Left ventricle myocardium inferior (tissue), 1 donor: ENCODE measurements at regions not wholly inside any gene's neighbourhood (a gene's known extent, or its start where the extent isn't known, plus 50 kb on each side); places are given as distances from the start of the nearest gene placed in this dataset.

ENCODE experiments used
- DNase-seq: peaks from one replicate; pipeline ENCODE4 v3.0.0-alpha.2; 2020
- H3K27ac ChIP-seq: fragments of 200-600 bp; replicated peaks from 2 replicates; pipeline ENCODE4 v1.8.0; 2021
- H3K27me3 ChIP-seq: fragments of 200-600 bp; 2 replicates; pipeline ENCODE4 v1.8.0; 2021; ENCODE audit warnings: low read depth
- H3K36me3 ChIP-seq: fragments of 200-600 bp; 2 replicates; pipeline ENCODE4 v1.8.0; 2021
- H3K4me1 ChIP-seq: fragments of 200-600 bp; 2 replicates; pipeline ENCODE4 v1.8.0; 2021
- H3K4me3 ChIP-seq: fragments of 200-600 bp; 2 replicates; pipeline ENCODE4 v1.8.0; 2021; ENCODE audit warnings: mild to moderate bottlenecking, moderate library complexity
- H3K9me3 ChIP-seq: fragments of 200-600 bp; replicated peaks from 2 replicates; pipeline ENCODE4 v1.8.0; 2021
- CTCF ChIP-seq: fragments of 200-600 bp; IDR thresholded peaks from 2 replicates; pipeline ENCODE4 v1.8.0; 2021; ENCODE audit warnings: antibody characterized with exemption, mild to moderate bottlenecking, borderline replicate concordance
- intact Hi-C: fragments of 100-400 bp; cut with micrococcal nuclease; formaldehyde crosslinking; loops from one replicate; pipeline ENCODE4 v1.11.0; 2022
- donor health status: DM: no; HTN: yes; CAD: no; lungs with severe emphysema.

DNA sequence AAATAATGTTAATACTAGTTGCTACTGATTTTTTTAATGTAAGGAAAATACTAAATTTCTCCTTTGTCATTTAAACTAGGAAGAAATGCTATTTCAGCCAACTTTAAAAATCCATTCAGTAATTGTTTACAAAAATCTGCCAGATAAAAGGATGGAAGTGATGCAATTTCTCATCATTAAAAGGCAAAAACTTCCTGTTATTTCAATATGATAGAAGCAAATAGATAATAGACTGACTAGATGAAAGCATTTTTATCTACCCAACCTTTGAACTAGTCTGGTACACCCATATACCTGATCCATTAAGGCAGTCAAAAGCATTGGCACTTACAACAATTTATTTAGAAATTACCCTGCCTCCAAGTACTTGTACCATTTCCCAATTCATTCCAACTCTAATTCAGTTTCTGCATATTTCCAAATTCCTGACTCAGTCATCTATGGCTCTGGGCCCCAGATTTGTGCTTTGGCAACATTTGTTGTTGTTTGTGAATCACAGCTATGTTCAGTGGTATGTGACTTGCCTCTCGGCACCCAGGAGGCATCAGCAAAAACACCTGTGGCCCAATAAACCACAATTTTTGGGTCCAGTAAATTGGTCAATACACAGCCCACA is 482.6 kb upstream of the SEMA3A start:
- Histone ChIP-seq H3K27me3 (no peaks in the 10 kb centered on the region), H3K27ac (no peak overlapping the region), H3K9me3 (no peaks in the 10 kb centered on the region), H3K4me1 (peaks cover 6% of the 10 kb centered on the region), H3K4me3 (no peak overlapping the region), H3K36me3 (no peaks in the 10 kb centered on the region)
- intact Hi-C loops = no loop called here
- no peak for DNase-seq
- no peak for TF ChIP-seq CTCF

GRCh38 chr7:84675633-84676034 is 481.0 kb upstream of the SEMA3A start:
- intact Hi-C loops = no loop called here
- peaks cover 6% of the 10 kb centered on the region for H3K4me1 ChIP-seq
- no peaks in the 10 kb centered on the region for H3K9me3 ChIP-seq
- H3K27me3 ChIP-seq = no peaks in the 10 kb centered on the region
- H3K4me3 ChIP-seq = no peak overlapping the region
- no peak for DNase-seq
- no peaks in the 10 kb centered on the region for H3K36me3 ChIP-seq
- TF ChIP-seq CTCF = no peak
- no peak overlapping the region for H3K27ac ChIP-seq

GRCh38 chr7:84674236-84674913 is 479.8 kb upstream of the SEMA3A start:
- TF ChIP-seq CTCF = no peak

GRCh38 chr7:84669177-84669732 is 474.7 kb upstream of the SEMA3A start:
- no peak overlapping the region for H3K4me3 ChIP-seq
- H3K9me3 ChIP-seq = no peaks in the 10 kb centered on the region
- no peaks in the 10 kb centered on the region for H3K27me3 ChIP-seq
- H3K27ac ChIP-seq = no peak overlapping the region
- H3K36me3 ChIP-seq = no peaks in the 10 kb centered on the region
- no peaks in the 10 kb centered on the region for H3K4me1 ChIP-seq
- TF ChIP-seq CTCF = no peak
- intact Hi-C loops = no loop called here
- no peak for DNase-seq

More at GRCh38 chr7:84674236-84674913, 479.8 kb upstream of the SEMA3A start:
- H3K9me3 ChIP-seq = no peaks in the 10 kb centered on the region
- no peak for DNase-seq
- intact Hi-C loops = no loop called here
- no peak overlapping the region for H3K27ac ChIP-seq
- H3K4me1 ChIP-seq = peaks cover 6% of the 10 kb centered on the region
- H3K4me3 ChIP-seq = no peak overlapping the region
- no peaks in the 10 kb centered on the region for H3K36me3 ChIP-seq
- no peaks in the 10 kb centered on the region for H3K27me3 ChIP-seq

DNA sequence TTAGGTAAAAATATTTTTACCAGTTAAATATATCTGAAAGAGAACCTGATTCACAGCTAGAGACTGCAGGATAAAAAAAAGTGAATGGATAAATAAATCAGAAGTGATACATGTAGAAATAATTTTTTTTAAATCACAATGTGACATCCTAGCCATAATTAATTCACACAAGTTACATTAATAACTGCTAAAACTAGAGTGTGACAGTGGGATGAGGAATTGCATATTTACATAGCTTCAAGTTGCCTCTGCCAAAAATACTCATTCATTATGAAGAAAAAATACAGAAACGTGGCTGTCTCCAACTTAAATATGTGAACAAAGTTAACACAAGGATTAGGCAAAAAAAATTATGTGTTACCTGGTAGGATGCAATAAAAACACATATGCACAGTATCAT is 473.5 kb upstream of the SEMA3A start:
- Histone ChIP-seq H3K27me3 (no peaks in the 10 kb centered on the region), H3K4me3 (no peak overlapping the region), H3K9me3 (no peaks in the 10 kb centered on the region), H3K27ac (no peak overlapping the region), H3K4me1 (no peaks in the 10 kb centered on the region), H3K36me3 (no peaks in the 10 kb centered on the region)
- intact Hi-C loops = no loop called here
- TF ChIP-seq CTCF = no peak
- DNase-seq = no peak
